ENCODE measurements at regions not wholly inside any gene's neighbourhood (a gene's known extent, or its start where the extent isn't known, plus 50 kb on each side); places are given as distances from the start of the nearest gene placed in this dataset.

DNA sequence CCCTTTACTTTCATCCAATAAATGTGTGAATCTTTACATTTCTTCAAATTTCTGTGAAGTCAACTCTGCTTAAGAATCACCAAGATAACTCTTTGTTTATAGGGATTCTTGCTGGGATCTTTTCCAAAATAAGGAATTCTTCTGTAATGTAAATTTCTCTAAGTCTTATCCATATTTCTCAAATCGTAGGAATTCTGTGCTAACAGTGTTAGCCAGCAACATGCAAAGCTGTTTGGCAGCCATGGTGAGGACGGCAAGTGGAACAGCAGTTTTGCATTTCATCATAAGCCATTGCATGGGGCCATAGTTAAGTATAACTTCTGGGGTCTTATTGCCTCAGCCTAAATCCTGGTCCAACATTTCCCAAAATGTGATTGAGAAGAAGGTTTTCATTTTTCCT lies 310.5 kb upstream of the PRR16 start:
- Mint-ChIP-seq H3K36me3 (ENCODE audit: insufficient read depth, unreplicated experiment) (no peaks in the 10 kb centered on the region), H3K4me1 (ENCODE audit: low read depth, unreplicated experiment) (peaks cover 19% of the 10 kb centered on the region), H3K27me3 (ENCODE audit: unreplicated experiment) (no peaks in the 10 kb centered on the region), H3K4me3 (ENCODE audit: low read depth, unreplicated experiment) (no peak overlapping the region), H3K27ac (ENCODE audit: unreplicated experiment) (no peak overlapping the region), H3K9me3 (ENCODE audit: low read depth, unreplicated experiment) (peaks cover 3% of the 10 kb centered on the region)
- no TSS peak for BruUV-seq (replicated peaks)
- TF ChIP-seq, protein P1, sequence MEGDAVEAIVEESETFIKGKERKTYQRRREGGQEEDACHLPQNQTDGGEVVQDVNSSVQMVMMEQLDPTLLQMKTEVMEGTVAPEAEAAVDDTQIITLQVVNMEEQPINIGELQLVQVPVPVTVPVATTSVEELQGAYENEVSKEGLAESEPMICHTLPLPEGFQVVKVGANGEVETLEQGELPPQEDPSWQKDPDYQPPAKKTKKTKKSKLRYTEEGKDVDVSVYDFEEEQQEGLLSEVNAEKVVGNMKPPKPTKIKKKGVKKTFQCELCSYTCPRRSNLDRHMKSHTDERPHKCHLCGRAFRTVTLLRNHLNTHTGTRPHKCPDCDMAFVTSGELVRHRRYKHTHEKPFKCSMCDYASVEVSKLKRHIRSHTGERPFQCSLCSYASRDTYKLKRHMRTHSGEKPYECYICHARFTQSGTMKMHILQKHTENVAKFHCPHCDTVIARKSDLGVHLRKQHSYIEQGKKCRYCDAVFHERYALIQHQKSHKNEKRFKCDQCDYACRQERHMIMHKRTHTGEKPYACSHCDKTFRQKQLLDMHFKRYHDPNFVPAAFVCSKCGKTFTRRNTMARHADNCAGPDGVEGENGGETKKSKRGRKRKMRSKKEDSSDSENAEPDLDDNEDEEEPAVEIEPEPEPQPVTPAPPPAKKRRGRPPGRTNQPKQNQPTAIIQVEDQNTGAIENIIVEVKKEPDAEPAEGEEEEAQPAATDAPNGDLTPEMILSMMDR (IDR thresholded peaks at IDR 0.05; ENCODE audit: unreplicated experiment) = no peak
- intact Hi-C loops (cut with micrococcal nuclease; ENCODE audit: unreplicated experiment) = no loop called here
- CTCF ChIA-PET = no interaction called here
- no peak for DNase-seq

DNA sequence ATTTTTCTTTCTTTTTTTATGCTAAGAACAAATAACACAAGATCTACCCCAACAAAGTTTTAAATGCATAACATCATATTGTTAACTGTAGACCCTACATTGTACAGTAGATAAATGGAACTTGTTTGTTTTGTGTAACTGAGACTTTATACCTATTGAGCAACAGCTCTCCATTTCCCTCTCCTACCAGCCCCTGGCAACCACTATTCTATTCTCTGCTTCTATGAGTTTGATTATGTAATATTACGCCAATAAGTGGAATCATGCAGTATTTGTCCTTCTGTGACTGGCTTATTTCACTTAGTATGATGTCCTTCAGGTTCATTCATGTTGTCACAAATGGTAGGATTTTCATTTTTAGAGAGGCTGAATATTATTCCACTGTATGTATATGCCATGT lies 308.2 kb upstream of the PRR16 start:
- intact Hi-C loops (cut with micrococcal nuclease; ENCODE audit: unreplicated experiment) = no loop called here
- no peaks in the 10 kb centered on the region for H3K27me3 Mint-ChIP-seq (ENCODE audit: unreplicated experiment)
- no peak overlapping the region for H3K4me3 Mint-ChIP-seq (ENCODE audit: low read depth, unreplicated experiment)
- CTCF ChIA-PET = interaction anchor here (0.7 kb wide), 1 partner anchor 1091 kb away, joined by 3 read pairs; no protein-coding TSS in a partner anchor
- TF ChIP-seq, protein P1 (IDR thresholded peaks at IDR 0.05; ENCODE audit: unreplicated experiment) = no peak
- no TSS peak for BruUV-seq (replicated peaks)
- peaks cover 3% of the 10 kb centered on the region for H3K9me3 Mint-ChIP-seq (ENCODE audit: low read depth, unreplicated experiment)
- H3K36me3 Mint-ChIP-seq (ENCODE audit: insufficient read depth, unreplicated experiment) = no peaks in the 10 kb centered on the region
- H3K4me1 Mint-ChIP-seq (ENCODE audit: low read depth, unreplicated experiment) = peaks cover 19% of the 10 kb centered on the region
- DNase-seq = no peak
- no peak overlapping the region for H3K27ac Mint-ChIP-seq (ENCODE audit: unreplicated experiment)

DNA sequence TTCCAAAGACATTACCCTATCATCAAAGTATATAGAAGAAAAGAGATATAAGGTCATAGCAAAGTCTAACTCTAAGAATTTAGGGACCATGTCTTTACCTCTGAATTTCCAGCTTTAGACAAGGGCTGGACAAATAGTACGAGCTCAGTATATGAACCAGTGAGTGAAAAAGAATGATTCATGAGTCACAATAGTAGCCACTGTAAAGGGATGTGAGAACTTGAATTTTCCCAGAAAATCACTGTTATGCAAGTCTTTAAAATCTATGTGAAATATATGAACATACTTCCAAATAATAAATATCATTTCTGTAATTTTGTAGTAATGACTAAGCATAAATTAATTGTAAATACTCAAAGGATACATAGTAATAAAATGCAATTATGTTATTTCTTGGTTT lies 305.9 kb upstream of the PRR16 start:
- H3K27ac Mint-ChIP-seq (ENCODE audit: unreplicated experiment) = no peak overlapping the region
- H3K27me3 Mint-ChIP-seq (ENCODE audit: unreplicated experiment) = no peaks in the 10 kb centered on the region
- H3K9me3 Mint-ChIP-seq (ENCODE audit: low read depth, unreplicated experiment) = no peaks in the 10 kb centered on the region
- no TSS peak for BruUV-seq (replicated peaks)
- no peaks in the 10 kb centered on the region for H3K36me3 Mint-ChIP-seq (ENCODE audit: insufficient read depth, unreplicated experiment)
- H3K4me3 Mint-ChIP-seq (ENCODE audit: low read depth, unreplicated experiment) = no peak overlapping the region
- TF ChIP-seq, protein P1 (IDR thresholded peaks at IDR 0.05; ENCODE audit: unreplicated experiment) = no peak
- intact Hi-C loops (cut with micrococcal nuclease; ENCODE audit: unreplicated experiment) = no loop called here
- no peak for DNase-seq
- peaks cover under 1% of the 10 kb centered on the region for H3K4me1 Mint-ChIP-seq (ENCODE audit: low read depth, unreplicated experiment)
- CTCF ChIA-PET = no interaction called here

DNA sequence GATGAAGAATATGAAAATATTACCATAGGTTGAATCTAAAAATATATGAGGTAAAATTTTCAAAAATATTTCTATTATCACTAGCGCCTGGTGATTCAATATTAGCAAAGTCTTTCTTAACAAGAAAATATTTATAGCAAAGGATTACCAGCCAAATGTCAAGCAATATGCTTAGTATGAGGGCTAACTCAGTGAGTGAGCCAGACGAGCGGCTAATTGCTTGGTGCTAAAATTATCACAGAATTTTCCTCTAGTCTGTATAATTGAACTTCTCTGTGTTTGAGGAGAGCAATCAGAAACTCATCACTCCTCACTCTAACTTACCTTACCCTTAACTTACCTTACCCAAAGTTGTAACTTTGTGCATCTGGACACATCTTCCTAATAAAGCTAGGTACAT lies 304.9 kb upstream of the PRR16 start:
- no peaks in the 10 kb centered on the region for H3K4me1 Mint-ChIP-seq (ENCODE audit: low read depth, unreplicated experiment)
- no peak for DNase-seq
- no peak overlapping the region for H3K4me3 Mint-ChIP-seq (ENCODE audit: low read depth, unreplicated experiment)
- no TSS peak for BruUV-seq (replicated peaks)
- TF ChIP-seq, protein P1 (IDR thresholded peaks at IDR 0.05; ENCODE audit: unreplicated experiment) = no peak
- no peaks in the 10 kb centered on the region for H3K36me3 Mint-ChIP-seq (ENCODE audit: insufficient read depth, unreplicated experiment)
- H3K27ac Mint-ChIP-seq (ENCODE audit: unreplicated experiment) = no peak overlapping the region
- no peaks in the 10 kb centered on the region for H3K27me3 Mint-ChIP-seq (ENCODE audit: unreplicated experiment)
- CTCF ChIA-PET = no interaction called here
- no peaks in the 10 kb centered on the region for H3K9me3 Mint-ChIP-seq (ENCODE audit: low read depth, unreplicated experiment)
- intact Hi-C loops (cut with micrococcal nuclease; ENCODE audit: unreplicated experiment) = no loop called here
